Mesenteric fat pad (tissue), 1 donor: ENCODE measurements at regions not wholly inside any gene's neighbourhood (a gene's known extent, or its start where the extent isn't known, plus 50 kb on each side); places are given as distances from the start of the nearest gene placed in this dataset.

Experiments
- DNase-seq: peaks from one replicate; pipeline ENCODE4 v3.0.0-alpha.2; 2020; ENCODE audit warnings: low spot score
- donor health status: DM: yes; HTN: yes; CAD: no.

- DNase-seq, result no peak
These were observed 309.9 kb downstream of the ARAP2 start for GRCh38 chr4:35934320-35934981.

DNA sequence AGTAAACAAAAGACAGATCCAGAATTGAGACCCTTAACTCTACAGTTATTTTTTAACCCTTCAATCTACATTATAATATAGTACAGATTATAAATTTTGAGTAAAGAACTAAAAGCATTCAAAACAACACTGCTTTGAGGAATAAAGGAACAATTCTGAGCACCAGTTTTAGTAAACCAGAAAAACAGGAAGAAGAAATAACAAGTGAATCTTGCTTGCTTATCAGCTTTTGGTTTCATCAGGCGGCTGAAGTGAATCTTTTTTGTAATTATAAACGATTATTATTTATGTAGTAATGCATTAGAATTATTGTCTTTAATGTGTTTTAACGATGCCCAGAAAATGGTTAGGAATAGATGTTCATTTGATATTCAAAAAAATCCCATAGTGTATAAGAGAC lies 305.4 kb downstream of the ARAP2 start:
- DNase-seq, result no peak

GRCh38 chr4:35939751-35940150 lies 304.6 kb downstream of the ARAP2 start:
- DNase-seq, result no peak

GRCh38 chr4:35942092-35942491 lies 302.2 kb downstream of the ARAP2 start:
- DNase-seq, result no peak

- no peak for DNase-seq
These were observed 300.7 kb downstream of the ARAP2 start for GRCh38 chr4:35943606-35944005.

GRCh38 chr4:35948171-35948570 lies 296.1 kb downstream of the ARAP2 start:
- DNase-seq, result no peak

DNA sequence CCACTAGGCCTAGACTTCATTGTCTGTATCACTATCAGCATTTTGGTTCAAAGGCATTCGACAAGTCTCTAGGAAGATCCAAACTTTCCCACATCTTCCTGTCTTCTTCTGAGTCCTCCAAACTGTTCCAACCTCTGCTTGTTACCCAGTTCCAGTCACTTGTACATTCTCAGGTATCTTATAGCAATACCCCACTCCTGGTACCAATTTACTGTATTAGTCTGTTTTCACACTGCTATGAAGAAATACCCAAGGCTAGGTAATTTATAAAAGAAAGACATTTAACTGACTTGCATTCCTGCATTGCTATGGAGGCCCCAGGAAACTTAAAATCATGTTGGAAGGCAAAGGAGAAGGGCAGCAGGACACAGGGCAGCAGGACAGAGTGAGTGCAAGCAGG lies 293.9 kb downstream of the ARAP2 start:
- DNase-seq, result no peak

- no peak for DNase-seq
These were observed 291.6 kb downstream of the ARAP2 start for GRCh38 chr4:35952751-35953150.

DNA sequence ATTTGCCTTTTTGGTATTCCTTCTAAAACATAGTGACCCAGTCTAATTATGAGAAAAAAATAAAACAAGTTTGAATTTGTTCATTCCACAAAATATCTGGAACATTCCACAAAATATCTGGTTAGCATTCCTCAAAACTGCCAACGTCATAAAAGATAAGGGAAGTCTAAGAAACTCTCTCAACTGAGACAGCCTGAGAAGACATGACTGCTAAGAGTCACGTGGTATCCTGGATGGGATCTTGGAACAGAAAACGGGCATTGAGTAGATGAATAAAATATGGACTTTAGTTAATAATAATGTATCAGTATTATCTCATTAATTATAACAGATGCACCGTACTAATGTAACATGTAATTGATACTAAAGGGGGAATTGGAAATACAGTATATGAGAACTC lies 280.9 kb downstream of the ARAP2 start:
- no peak for DNase-seq

GRCh38 chr4:35963974-35964515 lies 280.3 kb downstream of the ARAP2 start:
- DNase-seq, result no peak

- DNase-seq, result no peak
These were observed 279.0 kb downstream of the ARAP2 start for GRCh38 chr4:35965300-35965699.

DNA sequence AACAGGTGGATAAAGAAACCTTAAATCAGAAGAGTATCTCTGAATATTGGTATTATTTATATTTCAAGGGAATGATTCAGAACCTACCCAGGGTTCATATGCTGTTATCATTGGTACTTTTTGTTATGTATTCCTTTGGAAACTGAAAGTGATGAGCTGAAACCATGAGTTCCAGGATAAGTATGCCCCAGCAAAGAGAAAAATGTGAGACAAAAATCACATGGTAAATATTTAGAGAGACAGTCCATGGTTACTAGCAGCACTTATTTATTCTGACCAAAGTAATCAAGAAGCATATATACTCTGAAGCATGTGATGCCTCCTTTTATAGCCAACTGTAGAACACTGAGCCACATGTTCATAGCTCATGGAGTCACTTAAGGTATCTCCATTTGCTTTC lies 277.7 kb downstream of the ARAP2 start:
- DNase-seq, result no peak

- DNase-seq, result no peak
These were observed 273.9 kb downstream of the ARAP2 start for GRCh38 chr4:35970366-35970960.

- DNase-seq, result no peak
These were observed 271.5 kb downstream of the ARAP2 start for GRCh38 chr4:35972814-35973213.

DNA sequence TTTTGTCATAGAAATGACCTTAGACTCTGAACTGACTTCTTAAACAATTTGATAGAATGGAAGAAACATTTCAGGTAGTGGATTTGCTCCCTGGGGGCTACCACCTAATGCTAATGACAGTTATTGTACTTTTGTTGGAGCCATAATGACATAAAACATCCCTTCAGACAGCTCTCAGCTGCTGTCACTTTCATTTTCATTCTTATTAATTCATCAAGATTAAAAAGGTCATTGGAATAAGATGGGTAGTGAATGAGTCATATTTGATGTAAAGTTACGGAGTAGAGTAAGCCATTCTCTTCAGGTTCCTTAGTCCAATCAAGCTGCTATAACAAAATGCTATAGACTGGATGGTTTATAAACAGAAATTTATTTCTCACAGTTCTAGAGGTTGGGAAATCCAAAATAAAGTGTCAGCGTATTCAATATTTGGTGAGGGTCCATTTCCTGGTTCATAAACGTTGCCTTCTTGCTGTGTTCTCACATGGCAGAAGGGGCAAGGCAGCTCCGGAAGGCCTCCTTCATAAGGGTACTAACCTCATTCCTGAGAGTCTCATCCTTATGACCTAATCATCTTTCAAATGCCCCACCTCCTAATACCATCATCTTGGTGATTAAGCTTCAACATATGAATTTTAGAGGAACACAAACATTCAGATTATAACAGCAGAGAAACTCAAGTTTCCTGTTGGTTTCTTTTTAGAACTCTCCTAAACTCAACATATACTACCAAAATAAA lies 268.5 kb downstream of the ARAP2 start:
- DNase-seq, result no peak

GRCh38 chr4:35978551-35978950 lies 265.8 kb downstream of the ARAP2 start:
- DNase-seq, result no peak

DNA sequence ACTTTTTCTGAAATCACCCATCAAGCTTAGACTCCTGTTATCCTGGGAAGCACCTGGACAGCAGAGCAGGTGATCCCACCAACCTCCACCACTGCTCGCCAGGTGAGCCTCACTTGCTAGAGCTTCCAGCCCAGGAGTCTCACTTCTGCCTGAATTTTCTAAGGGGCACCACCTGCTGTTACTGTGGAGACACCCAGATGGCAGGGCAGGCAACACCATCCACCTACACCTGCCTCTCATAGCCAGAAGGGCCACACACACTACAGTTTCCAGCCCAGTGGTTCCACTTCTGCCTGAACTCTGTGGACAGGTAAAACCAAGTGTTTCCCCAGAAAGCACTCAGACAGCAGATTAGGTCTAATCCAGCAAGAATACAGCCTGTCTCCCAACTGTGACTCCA lies 262.0 kb downstream of the ARAP2 start:
- no peak for DNase-seq

GRCh38 chr4:35986537-35986936 lies 257.8 kb downstream of the ARAP2 start:
- no peak for DNase-seq

DNA sequence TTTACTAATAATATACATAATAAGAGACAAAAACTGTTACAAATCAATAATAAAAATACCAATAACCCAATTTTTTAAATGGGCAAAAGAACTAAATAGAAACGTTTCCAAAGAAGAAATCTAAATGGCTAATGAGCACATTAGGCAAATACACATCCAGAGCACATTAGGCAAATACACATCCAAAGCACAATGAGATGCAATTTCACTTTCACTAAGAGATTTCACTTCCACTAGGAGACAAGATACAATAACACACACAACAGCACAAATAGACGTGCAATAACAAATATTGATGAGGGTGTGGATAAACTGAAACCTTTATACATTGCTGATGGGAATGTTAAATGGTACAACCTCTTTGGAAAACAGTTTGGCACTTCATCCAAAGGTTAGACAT lies 250.7 kb downstream of the ARAP2 start:
- DNase-seq, result no peak

- no peak for DNase-seq
These were observed 243.3 kb downstream of the ARAP2 start for GRCh38 chr4:36000941-36001557.

- no peak for DNase-seq
These were observed 241.3 kb downstream of the ARAP2 start for GRCh38 chr4:36003051-36003450.
